ENCODE measurements at regions not wholly inside any gene's neighbourhood (a gene's known extent, or its start where the extent isn't known, plus 50 kb on each side); places are given as distances from the start of the nearest gene placed in this dataset.

GRCh38 chrX:138777230-138777629 is 65.7 kb upstream of the FGF13 start:
- peaks cover 0 to 5% (median 0%) of the 10 kb centered on the region in 5 donors for H3K27me3 ChIP-seq (ENCODE audit: control insufficient read depth in 5 of 5, insufficient read depth in 4 of 5, low read length in 5 of 5)
- no peaks in the 10 kb centered on the region for H3K9me3 ChIP-seq (ENCODE audit: control insufficient read depth in 5 of 5, low read length in 5 of 5)
- no peak overlapping the region for H3K9ac ChIP-seq (ENCODE audit: low read length in 5 of 5)
- no peak overlapping the region for H3K4me3 ChIP-seq (ENCODE audit: low read depth in 1 of 5, low read length in 5 of 5)
- H3K27ac ChIP-seq (ENCODE audit: low read depth, low read length), result no peak overlapping the region
- no peaks in the 10 kb centered on the region for H3K36me3 ChIP-seq (ENCODE audit: control insufficient read depth in 5 of 5, insufficient read depth in 5 of 5, low read length in 5 of 5)
- peaks cover 0 to 4% (median 0%) of the 10 kb centered on the region in 5 donors for H3K4me1 ChIP-seq (ENCODE audit: control insufficient read depth in 5 of 5, insufficient read depth in 5 of 5, low read length in 5 of 5)

GRCh38 chrX:138775517-138775916 is 64.0 kb upstream of the FGF13 start:
- Histone ChIP-seq H3K4me3 (ENCODE audit: low read depth in 1 of 5, low read length in 5 of 5) (no peak overlapping the region), H3K27me3 (ENCODE audit: control insufficient read depth in 5 of 5, insufficient read depth in 4 of 5, low read length in 5 of 5) (peaks cover 0 to 5% (median 0%) of the 10 kb centered on the region in 5 donors), H3K36me3 (ENCODE audit: control insufficient read depth in 5 of 5, insufficient read depth in 5 of 5, low read length in 5 of 5) (no peaks in the 10 kb centered on the region), H3K4me1 (ENCODE audit: control insufficient read depth in 5 of 5, insufficient read depth in 5 of 5, low read length in 5 of 5) (peaks cover 0 to 4% (median 0%) of the 10 kb centered on the region in 5 donors), H3K27ac (ENCODE audit: low read depth, low read length) (no peak overlapping the region), H3K9me3 (ENCODE audit: control insufficient read depth in 5 of 5, low read length in 5 of 5) (no peaks in the 10 kb centered on the region), H3K9ac (ENCODE audit: low read length in 5 of 5) (no peak overlapping the region)

GRCh38 chrX:138771047-138771446 is 59.5 kb upstream of the FGF13 start:
- Histone ChIP-seq H3K36me3 (ENCODE audit: control insufficient read depth in 5 of 5, insufficient read depth in 5 of 5, low read length in 5 of 5) (no peaks in the 10 kb centered on the region), H3K27ac (ENCODE audit: low read depth, low read length) (no peak overlapping the region), H3K9ac (ENCODE audit: low read length in 5 of 5) (no peak overlapping the region), H3K4me1 (ENCODE audit: control insufficient read depth in 5 of 5, insufficient read depth in 5 of 5, low read length in 5 of 5) (peaks cover 0 to 4% (median 0%) of the 10 kb centered on the region in 5 donors), H3K4me3 (ENCODE audit: low read depth in 1 of 5, low read length in 5 of 5) (no peak overlapping the region), H3K9me3 (ENCODE audit: control insufficient read depth in 5 of 5, low read length in 5 of 5) (no peaks in the 10 kb centered on the region), H3K27me3 (ENCODE audit: control insufficient read depth in 5 of 5, insufficient read depth in 4 of 5, low read length in 5 of 5) (peaks cover 0 to 5% (median 0%) of the 10 kb centered on the region in 5 donors)

- Histone ChIP-seq H3K36me3 (ENCODE audit: control insufficient read depth in 5 of 5, insufficient read depth in 5 of 5, low read length in 5 of 5) (no peaks in the 10 kb centered on the region), H3K27me3 (ENCODE audit: control insufficient read depth in 5 of 5, insufficient read depth in 4 of 5, low read length in 5 of 5) (peaks cover 0 to 5% (median 0%) of the 10 kb centered on the region in 5 donors), H3K27ac (ENCODE audit: low read depth, low read length) (no peak overlapping the region), H3K9me3 (ENCODE audit: control insufficient read depth in 5 of 5, low read length in 5 of 5) (no peaks in the 10 kb centered on the region), H3K9ac (ENCODE audit: low read length in 5 of 5) (no peak overlapping the region), H3K4me1 (ENCODE audit: control insufficient read depth in 5 of 5, insufficient read depth in 5 of 5, low read length in 5 of 5) (no peaks in the 10 kb centered on the region), H3K4me3 (ENCODE audit: low read depth in 1 of 5, low read length in 5 of 5) (no peak overlapping the region)
These were observed 58.4 kb upstream of the FGF13 start for GRCh38 chrX:138769918-138770317.

- Histone ChIP-seq H3K27me3 (ENCODE audit: control insufficient read depth in 5 of 5, insufficient read depth in 4 of 5, low read length in 5 of 5) (peaks cover 0 to 5% (median 2%) of the 10 kb centered on the region in 5 donors), H3K4me3 (ENCODE audit: low read depth in 1 of 5, low read length in 5 of 5) (no peak overlapping the region), H3K36me3 (ENCODE audit: control insufficient read depth in 5 of 5, insufficient read depth in 5 of 5, low read length in 5 of 5) (no peaks in the 10 kb centered on the region), H3K4me1 (ENCODE audit: control insufficient read depth in 5 of 5, insufficient read depth in 5 of 5, low read length in 5 of 5) (no peaks in the 10 kb centered on the region), H3K9me3 (ENCODE audit: control insufficient read depth in 5 of 5, low read length in 5 of 5) (no peaks in the 10 kb centered on the region), H3K27ac (ENCODE audit: low read depth, low read length) (no peak overlapping the region), H3K9ac (ENCODE audit: low read length in 5 of 5) (no peak overlapping the region)
These were observed 53.5 kb upstream of the FGF13 start for GRCh38 chrX:138765051-138765450.

GRCh38 chrX:138763761-138764160 is 52.2 kb upstream of the FGF13 start:
- H3K27ac ChIP-seq (ENCODE audit: low read depth, low read length), result no peak overlapping the region

GRCh38 chrX:138761380-138761779 is 49.9 kb upstream of the FGF13 start:
- H3K4me1 ChIP-seq (ENCODE audit: control insufficient read depth in 5 of 5, insufficient read depth in 5 of 5, low read length in 5 of 5), result no peaks in the 10 kb centered on the region
- peaks cover 0 to 12% (median 6%) of the 10 kb centered on the region in 5 donors for H3K27me3 ChIP-seq (ENCODE audit: control insufficient read depth in 5 of 5, insufficient read depth in 4 of 5, low read length in 5 of 5)
- no peaks in the 10 kb centered on the region for H3K36me3 ChIP-seq (ENCODE audit: control insufficient read depth in 5 of 5, insufficient read depth in 5 of 5, low read length in 5 of 5)
- no peak overlapping the region for H3K9ac ChIP-seq (ENCODE audit: low read length in 5 of 5)
- H3K9me3 ChIP-seq (ENCODE audit: control insufficient read depth in 5 of 5, low read length in 5 of 5), result no peaks in the 10 kb centered on the region
- no peak overlapping the region for H3K4me3 ChIP-seq (ENCODE audit: low read depth in 1 of 5, low read length in 5 of 5)
- no peak overlapping the region for H3K27ac ChIP-seq (ENCODE audit: low read depth, low read length)

More at GRCh38 chrX:138763761-138764160, 52.2 kb upstream of the FGF13 start:
- H3K9me3 ChIP-seq (ENCODE audit: control insufficient read depth in 5 of 5, low read length in 5 of 5), result no peaks in the 10 kb centered on the region
- H3K4me1 ChIP-seq (ENCODE audit: control insufficient read depth in 5 of 5, insufficient read depth in 5 of 5, low read length in 5 of 5), result no peaks in the 10 kb centered on the region
- peaks cover 0 to 5% (median 2%) of the 10 kb centered on the region in 5 donors for H3K27me3 ChIP-seq (ENCODE audit: control insufficient read depth in 5 of 5, insufficient read depth in 4 of 5, low read length in 5 of 5)
- H3K9ac ChIP-seq (ENCODE audit: low read length in 5 of 5), result no peak overlapping the region
- H3K36me3 ChIP-seq (ENCODE audit: control insufficient read depth in 5 of 5, insufficient read depth in 5 of 5, low read length in 5 of 5), result no peaks in the 10 kb centered on the region
- no peak overlapping the region for H3K4me3 ChIP-seq (ENCODE audit: low read depth in 1 of 5, low read length in 5 of 5)
